Mucosa of rectum (tissue), 2 donors: ENCODE measurements at regions not wholly inside any gene's neighbourhood (a gene's known extent, or its start where the extent isn't known, plus 50 kb on each side); places are given as distances from the start of the nearest gene placed in this dataset.

ENCODE experiments used
- H3K27ac ChIP-seq, 2 donors: one replicate each; pipeline ENCODE4 v1.7.0; 2013; ENCODE audit warnings: inconsistent platforms in 2 of 2, low read depth in 2 of 2, low read length in 2 of 2
- H3K27me3 ChIP-seq, 2 donors: one replicate each; pipeline ENCODE4 v1.7.0; 2013; ENCODE audit warnings: low read length in 2 of 2; ENCODE audit not compliant: control insufficient read depth in 2 of 2, insufficient read depth in 2 of 2
- H3K36me3 ChIP-seq, 2 donors: one replicate each; pipeline ENCODE4 v1.7.0; 2013; ENCODE audit warnings: low read length in 2 of 2; ENCODE audit not compliant: control insufficient read depth in 2 of 2, insufficient read depth in 2 of 2
- H3K4me1 ChIP-seq, 2 donors: one replicate each; pipeline ENCODE4 v1.7.0; 2013; ENCODE audit warnings: low read length in 2 of 2, mild to moderate bottlenecking in 1 of 2; ENCODE audit not compliant: control insufficient read depth in 2 of 2, insufficient read depth in 2 of 2
- H3K4me3 ChIP-seq, 2 donors: one replicate each; pipeline ENCODE4 v1.7.0; 2013; ENCODE audit warnings: low read length in 2 of 2
- H3K9ac ChIP-seq, 2 donors: one replicate each; pipeline ENCODE4 v1.7.0; 2013; ENCODE audit warnings: low read length in 2 of 2, low read depth in 1 of 2, mild to moderate bottlenecking in 1 of 2
- H3K9me3 ChIP-seq, 2 donors: one replicate each; pipeline ENCODE4 v1.7.0; 2013; ENCODE audit warnings: low read length in 2 of 2; ENCODE audit not compliant: control insufficient read depth in 2 of 2
- donor health status: healthy.
- donor health status: Normal muscosa, but diverticular disease.

DNA sequence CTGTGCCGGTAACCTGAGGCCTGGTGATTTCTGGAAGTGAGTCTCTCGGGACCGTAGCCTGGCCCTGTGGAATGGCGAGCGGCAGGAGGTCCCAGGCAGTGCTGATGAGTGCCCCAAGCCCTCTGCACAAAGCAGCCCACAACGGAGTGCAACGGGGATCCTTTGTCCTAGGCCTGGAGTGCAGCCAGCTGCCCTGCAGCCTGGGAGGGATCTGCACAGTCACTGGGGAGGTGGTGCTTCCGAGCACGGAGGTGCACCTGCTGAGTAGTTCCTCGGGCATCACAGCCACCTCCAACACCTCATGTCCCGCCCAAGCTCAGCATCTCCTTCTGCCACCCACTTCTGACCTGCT, 162.8 kb upstream of the ZMIZ1 start:
- Histone ChIP-seq H3K36me3 (no peaks in the 10 kb centered on the region), H3K4me1 (no peaks in the 10 kb centered on the region), H3K4me3 (no peak overlapping the region), H3K27ac (no peak overlapping the region), H3K9me3 (no peaks in the 10 kb centered on the region), H3K27me3 (no peaks in the 10 kb centered on the region), H3K9ac (no peak overlapping the region)

DNA sequence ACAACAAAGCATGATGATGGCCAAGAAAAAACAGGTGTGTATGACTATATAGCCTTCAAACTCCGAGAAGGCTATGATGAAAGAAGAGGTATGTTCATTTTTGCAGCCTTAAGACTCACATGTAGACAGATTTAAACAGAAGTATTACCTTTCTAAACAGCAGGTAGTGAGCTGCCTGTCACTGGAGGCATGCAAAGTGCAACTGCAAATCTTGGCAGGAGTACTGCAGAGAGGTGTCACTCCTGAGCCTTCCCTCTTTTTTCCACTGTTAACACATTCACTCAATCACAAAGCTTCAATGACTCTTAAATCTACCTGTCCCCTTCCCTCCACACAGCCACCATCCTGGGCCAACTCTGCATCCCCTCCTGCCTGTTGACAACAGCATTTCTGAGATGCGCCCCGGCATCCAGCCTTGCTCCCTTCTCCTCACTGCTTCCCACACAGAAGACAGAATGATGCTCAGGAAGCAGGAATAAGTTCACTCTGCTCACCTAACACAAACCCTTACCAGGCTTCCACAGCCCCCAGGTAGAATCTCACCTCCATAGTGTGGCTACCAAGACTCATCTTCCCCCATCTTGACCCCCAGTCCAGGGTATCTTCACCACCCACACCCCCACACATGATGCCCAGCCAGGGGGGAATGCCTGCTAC, 161.9 kb upstream of the ZMIZ1 start:
- H3K4me1 ChIP-seq = no peaks in the 10 kb centered on the region
- H3K9me3 ChIP-seq = no peaks in the 10 kb centered on the region
- H3K27ac ChIP-seq = no peak overlapping the region
- no peaks in the 10 kb centered on the region for H3K27me3 ChIP-seq
- H3K4me3 ChIP-seq = no peak overlapping the region
- no peak overlapping the region for H3K9ac ChIP-seq
- H3K36me3 ChIP-seq = no peaks in the 10 kb centered on the region

DNA sequence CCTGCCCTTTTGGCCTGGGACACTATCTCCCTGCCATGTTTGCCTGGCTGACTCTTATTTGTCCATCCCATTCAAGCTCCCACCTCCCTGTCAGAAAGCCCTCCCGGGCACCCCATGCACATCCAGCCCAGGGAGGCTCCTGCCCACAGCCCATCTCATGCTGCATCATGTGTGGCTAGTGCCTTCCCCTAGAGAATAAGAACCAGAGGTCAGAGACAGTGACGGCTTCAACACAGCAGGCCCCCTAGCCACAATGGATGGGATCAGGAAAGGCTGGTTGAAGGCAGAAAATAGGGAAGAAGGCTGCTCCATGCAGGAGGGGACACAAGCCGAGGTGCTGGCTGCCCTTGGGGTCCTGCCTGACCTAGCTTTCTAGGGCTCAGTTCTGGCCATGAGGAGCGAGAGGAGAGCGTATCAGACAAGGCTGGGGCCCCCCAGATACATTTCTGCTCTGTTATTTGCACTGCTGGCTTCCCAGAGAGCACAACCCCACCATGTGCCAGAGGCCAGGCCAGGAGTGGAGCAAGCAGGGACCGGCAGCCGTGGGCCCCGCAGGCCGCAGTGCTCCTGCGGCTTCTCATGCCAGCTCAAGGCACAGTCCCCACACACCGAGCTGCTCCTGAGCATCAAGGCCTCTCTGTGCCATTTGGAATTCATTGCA, 161.1 kb upstream of the ZMIZ1 start:
- H3K36me3 ChIP-seq = no peaks in the 10 kb centered on the region
- no peaks in the 10 kb centered on the region for H3K4me1 ChIP-seq
- no peaks in the 10 kb centered on the region for H3K27me3 ChIP-seq
- no peak overlapping the region for H3K4me3 ChIP-seq
- H3K27ac ChIP-seq = no peak overlapping the region
- no peak overlapping the region for H3K9ac ChIP-seq
- H3K9me3 ChIP-seq = no peaks in the 10 kb centered on the region

DNA sequence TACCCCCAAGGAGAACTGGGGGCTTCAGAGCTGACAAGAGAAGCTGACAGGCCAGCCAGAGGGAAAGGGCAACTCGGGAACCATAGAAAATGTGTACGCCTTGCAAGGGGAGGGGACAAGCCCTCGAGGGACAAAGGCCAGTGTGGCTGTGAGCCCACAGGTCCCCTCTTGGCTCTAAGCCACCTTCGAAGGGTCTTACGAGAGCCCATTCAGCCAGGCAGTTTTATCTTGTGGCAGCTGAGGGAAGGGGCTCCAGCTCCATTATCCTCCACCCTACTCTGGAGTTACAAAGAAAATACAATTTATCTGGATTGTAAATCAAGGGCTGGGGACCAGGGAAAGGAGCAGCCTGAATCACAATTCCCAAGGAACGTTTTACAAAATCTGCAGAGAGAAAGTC, 159.5 kb upstream of the ZMIZ1 start:
- Histone ChIP-seq H3K36me3 (no peaks in the 10 kb centered on the region), H3K4me1 (peaks cover 6 to 9% of the 10 kb centered on the region in 2 donors), H3K9ac (no peak overlapping the region), H3K4me3 (no peak overlapping the region), H3K9me3 (no peaks in the 10 kb centered on the region), H3K27ac (no peak overlapping the region), H3K27me3 (no peaks in the 10 kb centered on the region)

DNA sequence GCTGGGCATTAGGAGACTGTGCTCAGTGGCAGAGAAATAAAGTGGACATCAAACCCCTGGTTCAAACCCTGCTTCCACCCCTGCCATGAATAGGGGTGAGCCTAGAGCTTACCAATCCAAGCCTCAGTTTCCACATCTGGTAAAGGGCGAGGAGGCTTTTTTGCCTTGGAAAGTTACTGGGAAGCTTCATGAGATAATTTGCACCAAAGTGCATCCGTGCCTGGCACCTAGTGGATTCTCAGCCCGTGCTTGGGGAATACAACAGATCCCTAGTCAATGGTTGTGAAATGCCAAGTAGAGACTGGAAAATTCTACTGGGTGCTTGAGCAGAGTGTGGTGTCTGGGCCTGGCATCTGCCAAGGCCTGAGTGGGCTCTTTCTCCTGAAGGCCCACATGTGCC, 158.7 kb upstream of the ZMIZ1 start:
- Histone ChIP-seq H3K27ac (no peak overlapping the region), H3K4me3 (no peak overlapping the region), H3K27me3 (no peaks in the 10 kb centered on the region), H3K9ac (no peak overlapping the region), H3K9me3 (no peaks in the 10 kb centered on the region), H3K4me1 (peaks cover 8 to 9% of the 10 kb centered on the region in 2 donors), H3K36me3 (no peaks in the 10 kb centered on the region)

DNA sequence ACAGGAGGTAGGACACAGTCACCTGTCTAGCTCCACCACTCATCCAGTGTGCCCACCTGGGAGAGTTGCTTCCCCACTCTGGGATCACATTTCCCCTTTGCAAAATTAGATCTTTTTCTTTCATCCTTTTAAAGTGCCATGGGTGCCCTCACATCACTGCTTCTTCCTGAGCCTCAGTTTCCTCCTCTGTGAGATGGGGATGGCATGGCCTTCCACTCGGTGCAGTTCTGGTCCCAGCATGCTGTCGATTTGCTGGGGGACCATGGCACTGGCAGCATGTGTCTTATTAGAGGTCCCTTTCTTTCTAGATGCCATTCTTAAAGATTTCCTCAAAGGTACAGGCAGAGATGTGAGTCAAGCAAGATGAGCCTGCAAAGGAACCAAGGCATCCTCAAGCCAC, 158.3 kb upstream of the ZMIZ1 start:
- Histone ChIP-seq H3K36me3 (no peaks in the 10 kb centered on the region), H3K9me3 (no peaks in the 10 kb centered on the region), H3K4me1 (peaks cover 8 to 9% of the 10 kb centered on the region in 2 donors), H3K27me3 (no peaks in the 10 kb centered on the region), H3K4me3 (no peak overlapping the region), H3K27ac (no peak overlapping the region), H3K9ac (no peak overlapping the region)

DNA sequence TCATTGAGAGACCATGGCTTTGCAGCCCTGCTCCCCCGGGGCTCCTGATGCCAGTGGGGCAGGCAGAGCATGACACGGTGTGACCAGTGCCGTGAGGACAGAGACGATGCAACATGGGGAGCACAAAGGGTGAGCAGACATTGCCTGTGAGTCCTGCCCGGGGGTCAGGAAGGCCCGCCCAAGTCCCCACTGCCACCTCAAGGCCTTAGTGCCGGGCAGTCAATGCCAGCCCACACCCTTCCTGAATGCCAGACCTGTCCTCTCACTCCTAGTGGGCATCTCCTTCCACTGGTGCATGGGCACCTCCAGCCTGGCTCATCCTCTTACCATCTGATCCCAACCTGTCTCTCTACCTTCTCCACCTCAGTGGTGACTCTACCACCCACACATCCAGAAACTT, 157.9 kb upstream of the ZMIZ1 start:
- Histone ChIP-seq H3K36me3 (no peaks in the 10 kb centered on the region), H3K27ac (no peak overlapping the region), H3K27me3 (no peaks in the 10 kb centered on the region), H3K4me1 (peaks cover 8 to 9% of the 10 kb centered on the region in 2 donors), H3K9me3 (no peaks in the 10 kb centered on the region), H3K4me3 (no peak overlapping the region), H3K9ac (no peak overlapping the region)

DNA sequence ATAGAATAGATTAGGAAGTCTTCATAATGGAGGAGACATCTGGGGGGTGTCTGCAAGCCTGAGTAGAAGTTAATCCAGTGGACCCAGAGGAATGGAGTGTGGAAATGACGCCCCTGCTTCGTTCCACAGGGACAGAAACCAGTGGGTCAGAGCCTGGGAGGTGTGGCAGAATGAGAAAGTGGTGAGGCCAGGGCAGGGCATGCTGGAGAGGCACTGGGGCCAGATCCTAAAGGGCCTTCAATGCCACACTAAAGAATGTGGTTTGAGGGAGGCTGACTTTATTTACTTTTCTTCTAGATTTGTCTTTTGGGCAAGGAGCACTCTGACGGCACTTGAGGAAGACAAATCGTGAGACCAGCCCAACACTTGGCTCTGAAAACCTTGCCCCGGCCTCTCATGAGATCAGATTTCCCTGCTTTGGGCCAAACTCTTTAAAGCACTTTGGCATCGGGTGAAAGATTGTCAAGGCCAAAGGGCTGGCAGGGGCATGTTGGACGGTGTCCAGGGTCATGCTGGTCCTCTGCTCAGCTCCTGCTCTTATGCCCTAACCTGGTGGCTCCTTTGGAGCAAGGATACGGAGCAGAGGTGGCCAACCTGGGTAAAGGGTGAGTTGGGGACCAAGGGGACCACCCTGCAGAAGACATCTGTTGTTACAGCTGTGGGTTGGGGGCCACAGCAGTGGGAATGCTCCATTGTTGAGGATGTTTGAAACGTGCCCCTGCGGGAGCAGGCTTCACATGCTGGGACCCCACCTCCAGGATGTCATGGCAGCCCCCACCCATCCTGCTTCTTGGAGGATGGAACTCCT, 157.0 kb upstream of the ZMIZ1 start:
- no peak overlapping the region for H3K4me3 ChIP-seq
- H3K4me1 ChIP-seq = peaks cover 8 to 9% of the 10 kb centered on the region in 2 donors
- H3K36me3 ChIP-seq = no peaks in the 10 kb centered on the region
- no peak overlapping the region for H3K27ac ChIP-seq
- H3K27me3 ChIP-seq = no peaks in the 10 kb centered on the region
- H3K9me3 ChIP-seq = no peaks in the 10 kb centered on the region
- H3K9ac ChIP-seq = no peak overlapping the region

- no peaks in the 10 kb centered on the region for H3K27me3 ChIP-seq
- H3K36me3 ChIP-seq = no peaks in the 10 kb centered on the region
- H3K9me3 ChIP-seq = no peaks in the 10 kb centered on the region
- H3K4me1 ChIP-seq = peaks cover 8 to 9% of the 10 kb centered on the region in 2 donors
- H3K4me3 ChIP-seq = no peak overlapping the region
- H3K27ac ChIP-seq = no peak overlapping the region
- H3K9ac ChIP-seq = no peak overlapping the region
Observed at GRCh38 chr10:78912361-78913218, 156.2 kb upstream of the ZMIZ1 start.
